GM08714 (cell line): ENCODE measurements at regions not wholly inside any gene's neighbourhood (a gene's known extent, or its start where the extent isn't known, plus 50 kb on each side); places are given as distances from the start of the nearest gene placed in this dataset.

Experiments
- H3K4me3 ChIP-seq: fragments of 200-500 bp; sonication (Bioruptor generic); 2 replicates; pipeline ENCODE4 v1.5.1; 2014; ENCODE audit warnings: mild to moderate bottlenecking, low read length, inconsistent platforms
- ZNF274 ChIP-seq: IDR thresholded peaks from 2 replicates; pipeline ENCODE4 v1.6.1; 2012; ENCODE audit warnings: mild to moderate bottlenecking, low read depth, low read length

DNA sequence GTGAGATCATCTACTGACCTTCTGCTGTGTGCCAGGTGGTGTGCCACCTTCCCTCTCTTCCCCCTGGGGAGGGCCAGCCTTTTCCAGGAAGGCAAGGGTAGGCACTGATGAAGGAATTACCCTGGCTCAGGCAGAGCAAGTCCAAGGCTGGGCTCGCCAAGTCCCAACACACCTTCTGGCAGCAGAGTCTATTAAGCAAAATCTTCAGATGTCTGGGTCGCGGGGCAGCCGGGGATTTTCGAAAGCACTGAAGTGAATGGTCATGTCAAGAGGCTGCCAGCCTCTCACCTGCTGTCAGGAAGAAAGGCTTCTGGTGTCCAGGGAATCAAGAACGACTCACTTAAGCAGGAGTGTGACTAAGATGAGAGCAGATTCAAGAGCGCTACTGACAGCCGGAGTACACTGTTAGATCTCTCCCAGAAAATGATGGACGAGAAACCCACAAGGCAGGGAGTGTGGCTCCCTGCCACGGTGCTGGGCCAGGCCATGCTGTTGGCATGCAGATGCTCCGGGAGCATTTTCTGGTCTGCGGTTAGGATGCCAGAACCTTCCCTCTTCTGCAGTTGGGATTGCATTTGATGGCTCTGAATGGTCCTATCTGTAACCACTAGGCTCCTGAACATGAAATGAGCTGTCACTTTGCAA, 479.8 kb downstream of the SHQ1 start:
- H3K4me3 ChIP-seq: no peak overlapping the region
- no peak for TF ChIP-seq ZNF274

DNA sequence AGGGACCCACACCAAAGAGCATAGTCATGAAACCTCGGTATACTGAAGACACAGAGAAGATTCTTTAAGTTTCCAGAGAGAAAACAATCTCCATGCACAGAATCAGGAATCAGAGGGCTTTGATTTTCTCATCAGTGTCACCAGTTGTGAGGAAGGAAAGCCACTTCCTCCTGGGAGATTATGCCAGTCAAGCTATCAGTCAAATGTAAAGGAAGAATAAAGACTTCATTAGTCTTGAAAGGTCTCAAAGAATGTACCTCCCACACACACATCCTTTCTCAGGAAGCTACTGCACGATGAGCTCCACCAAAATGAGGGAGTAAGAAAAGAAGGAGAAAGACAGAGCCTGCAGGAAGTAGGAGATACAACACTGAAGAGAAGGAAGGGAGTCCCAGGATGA, 486.3 kb downstream of the SHQ1 start:
- no peak for TF ChIP-seq ZNF274

DNA sequence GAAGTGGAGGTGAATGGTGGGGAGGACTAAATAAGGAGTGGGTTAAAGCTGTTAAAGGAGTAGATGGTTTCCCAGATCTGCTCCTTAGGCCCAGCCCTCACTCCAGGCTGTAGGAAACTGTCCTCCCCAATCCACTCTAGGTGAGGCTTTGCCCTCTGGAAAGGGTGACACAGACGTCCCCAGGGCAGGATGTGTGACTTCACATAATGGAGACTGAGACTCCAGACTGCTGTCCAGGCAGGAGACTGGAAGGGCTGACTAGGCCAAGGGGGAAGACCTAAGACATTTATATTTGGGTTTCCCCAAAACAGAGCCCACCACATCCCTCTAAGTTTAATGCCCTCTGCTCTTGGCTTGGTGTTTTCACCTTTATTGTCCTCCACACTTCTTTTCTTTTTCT, 488.5 kb downstream of the SHQ1 start:
- TF ChIP-seq ZNF274: no peak
- H3K4me3 ChIP-seq: no peak overlapping the region

More for the DNA sequence above, 486.3 kb downstream of the SHQ1 start:
- H3K4me3 ChIP-seq: no peak overlapping the region

DNA sequence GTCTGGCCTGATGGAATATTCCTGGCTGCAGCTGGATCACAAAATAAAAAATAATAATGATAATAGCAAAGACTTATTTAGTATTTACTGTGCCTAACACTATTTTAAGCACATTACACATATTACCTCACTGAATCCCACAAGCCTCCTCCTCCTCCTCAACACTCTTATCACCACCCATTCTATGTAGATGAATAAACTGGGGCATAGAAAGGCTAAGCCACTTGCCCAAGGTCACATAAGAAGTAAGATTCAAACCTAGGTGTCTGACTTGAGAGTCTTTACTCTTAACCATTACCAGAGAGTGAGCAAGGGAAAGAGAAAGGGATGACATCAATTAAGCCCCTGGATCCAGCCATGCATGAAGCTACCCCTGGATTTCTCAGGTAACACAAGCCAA, 493.1 kb downstream of the SHQ1 start:
- TF ChIP-seq ZNF274: no peak
- H3K4me3 ChIP-seq: no peak overlapping the region

DNA sequence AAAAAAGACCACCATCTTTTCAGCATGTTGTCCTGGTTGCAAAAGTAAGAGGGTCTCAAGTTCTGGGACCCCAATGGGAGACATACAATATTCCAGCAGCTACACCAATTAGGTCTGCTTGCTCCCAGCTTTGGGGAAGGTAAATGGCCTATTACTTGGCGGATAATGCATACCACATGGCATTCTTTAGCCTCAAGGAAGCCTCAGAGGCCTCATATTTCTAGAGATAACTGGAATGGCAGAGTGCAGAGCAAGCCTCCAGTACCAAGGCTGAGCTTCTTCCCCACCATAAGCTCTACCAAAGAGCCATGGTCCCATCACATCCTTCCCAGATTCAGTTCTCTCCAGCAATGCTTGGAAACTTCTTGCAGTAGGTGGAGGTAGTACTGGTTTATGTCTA, 493.8 kb downstream of the SHQ1 start:
- TF ChIP-seq ZNF274: no peak
- no peak overlapping the region for H3K4me3 ChIP-seq

DNA sequence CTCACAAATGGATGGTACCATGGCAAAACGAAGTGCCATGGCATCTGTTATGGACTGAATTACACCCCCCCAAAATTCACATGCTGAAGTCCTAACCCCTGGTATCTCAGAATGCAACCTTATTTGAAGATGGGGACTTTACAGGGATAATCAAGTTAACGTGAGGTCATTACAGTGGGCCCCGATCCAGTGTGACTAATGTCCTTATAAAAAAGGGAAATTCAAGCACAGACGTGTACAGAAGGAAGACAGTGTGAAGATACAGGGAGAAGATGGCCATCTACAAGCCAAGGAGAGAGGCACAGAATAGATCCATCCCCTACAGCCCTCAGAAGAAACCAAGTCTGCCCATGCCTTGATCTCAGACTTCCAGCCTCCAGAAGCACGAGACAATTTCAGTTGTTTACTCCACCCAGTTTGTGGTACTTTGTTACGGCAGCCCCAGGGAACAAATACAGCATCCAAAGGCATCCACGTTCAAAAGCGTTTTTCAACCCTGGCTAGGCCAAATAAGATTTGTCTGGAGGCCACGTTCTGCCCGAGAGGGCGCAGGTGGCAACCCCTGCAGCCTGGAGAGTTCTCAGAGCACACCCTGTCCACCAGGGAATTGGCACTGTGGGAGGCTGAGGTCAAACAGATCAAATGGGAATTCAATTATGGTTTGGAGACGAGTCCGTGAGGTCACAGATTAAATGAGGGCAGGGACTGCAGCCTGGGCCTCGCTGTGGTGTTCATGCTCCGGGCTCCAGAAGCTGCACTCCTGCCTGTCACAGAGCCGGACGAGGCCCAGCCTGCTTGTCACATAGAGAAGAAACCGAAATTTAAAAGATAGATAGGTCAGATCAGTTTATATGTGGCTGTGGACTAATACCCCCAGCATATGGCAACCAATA, 494.8 kb downstream of the SHQ1 start:
- no peak overlapping the region for H3K4me3 ChIP-seq
- TF ChIP-seq ZNF274: no peak

DNA sequence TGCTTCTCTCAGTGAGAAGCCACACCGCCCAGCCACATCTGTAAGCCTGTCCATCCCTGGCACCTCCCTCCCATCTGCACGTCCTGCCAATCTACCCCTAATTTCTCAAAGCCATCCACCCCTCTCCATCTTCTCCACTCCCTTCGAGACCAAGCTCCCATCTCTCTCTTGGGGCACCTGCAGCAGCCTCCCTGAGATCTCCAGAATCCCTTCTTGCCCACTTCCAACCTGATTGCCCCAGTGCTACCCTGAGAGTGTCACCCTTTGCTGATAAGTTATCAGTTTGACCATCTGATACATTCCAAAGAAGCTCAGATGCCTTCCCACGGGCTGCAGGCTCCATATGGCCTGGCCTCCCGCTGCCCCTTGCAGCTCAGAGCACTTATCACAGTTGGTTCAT, 496.1 kb downstream of the SHQ1 start:
- TF ChIP-seq ZNF274: no peak
- no peak overlapping the region for H3K4me3 ChIP-seq

DNA sequence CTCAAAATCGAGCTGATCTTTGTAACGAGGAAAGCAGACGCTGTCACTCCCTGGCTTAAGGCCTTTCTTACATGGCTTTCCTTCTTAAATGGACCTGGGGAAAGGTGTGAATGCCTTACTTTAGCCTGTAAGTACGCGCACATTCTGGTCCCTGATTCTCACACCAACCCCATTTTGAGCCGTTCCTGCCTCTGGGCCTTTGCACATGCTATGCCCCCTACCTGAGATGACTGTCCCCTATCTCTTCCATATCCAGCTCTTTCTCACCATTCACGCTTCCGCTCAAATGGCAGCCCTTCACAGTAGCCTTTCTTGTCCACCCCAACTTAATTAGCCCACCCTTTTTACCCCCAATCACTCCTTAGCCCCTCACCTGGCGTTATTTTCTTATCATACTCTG, 496.7 kb downstream of the SHQ1 start:
- H3K4me3 ChIP-seq: no peak overlapping the region
- no peak for TF ChIP-seq ZNF274

DNA sequence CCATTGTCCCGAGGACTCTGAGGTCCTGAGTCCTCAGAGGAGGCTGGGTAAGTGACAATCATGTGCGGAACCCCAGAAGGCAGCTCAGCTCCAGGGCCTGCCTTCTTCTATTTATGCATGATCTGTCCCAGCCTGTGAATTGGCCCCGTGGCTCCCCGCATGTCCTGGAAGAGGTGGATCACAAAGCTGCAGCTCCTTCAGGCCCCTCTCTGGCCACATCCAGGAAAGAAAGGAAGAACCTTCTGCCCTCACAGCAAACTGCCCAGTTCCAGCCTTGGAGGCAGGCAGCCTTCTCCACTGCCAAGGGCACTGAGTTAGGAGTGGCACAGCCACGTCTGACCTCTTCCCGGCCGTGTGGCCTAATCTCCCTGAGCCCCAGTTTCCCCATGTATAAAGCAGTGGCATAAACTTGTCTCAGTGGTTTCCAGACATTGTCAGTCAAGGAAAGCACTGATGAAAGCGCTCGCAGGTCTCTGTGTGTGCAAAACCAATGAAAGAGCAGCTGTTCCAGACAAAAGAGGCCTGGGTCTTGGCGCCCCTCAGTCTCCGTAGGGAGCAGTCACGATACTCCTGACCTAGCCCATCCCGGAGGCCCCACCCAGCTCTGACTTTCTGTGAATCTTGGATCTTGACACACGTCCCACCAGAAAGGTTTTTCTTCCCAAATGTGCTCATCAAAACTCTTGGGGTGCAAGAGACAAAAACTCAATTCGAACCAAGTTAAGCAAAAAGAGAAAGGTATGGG, 497.3 kb downstream of the SHQ1 start:
- TF ChIP-seq ZNF274: no peak
- H3K4me3 ChIP-seq: no peak overlapping the region

DNA sequence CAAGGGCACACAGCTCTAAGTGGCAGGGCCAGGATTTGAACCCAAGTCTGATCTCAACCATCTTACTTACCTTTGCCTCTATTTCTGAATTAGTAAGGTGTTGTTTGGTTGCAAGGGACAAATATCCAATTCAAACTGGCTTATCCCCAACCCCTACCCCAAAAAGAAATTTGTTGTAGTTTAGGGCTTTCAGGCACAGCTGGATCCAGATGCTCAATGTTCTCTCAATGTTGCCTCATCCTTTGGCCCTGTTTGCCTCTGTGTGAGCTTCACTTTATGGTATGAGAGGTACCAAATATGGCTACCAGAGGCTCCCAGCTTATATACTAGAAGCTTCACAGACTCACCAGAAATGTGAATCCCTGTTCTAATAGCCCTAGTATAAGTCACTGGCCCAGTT, 499.9 kb downstream of the SHQ1 start:
- H3K4me3 ChIP-seq: no peak overlapping the region
- TF ChIP-seq ZNF274: no peak

DNA sequence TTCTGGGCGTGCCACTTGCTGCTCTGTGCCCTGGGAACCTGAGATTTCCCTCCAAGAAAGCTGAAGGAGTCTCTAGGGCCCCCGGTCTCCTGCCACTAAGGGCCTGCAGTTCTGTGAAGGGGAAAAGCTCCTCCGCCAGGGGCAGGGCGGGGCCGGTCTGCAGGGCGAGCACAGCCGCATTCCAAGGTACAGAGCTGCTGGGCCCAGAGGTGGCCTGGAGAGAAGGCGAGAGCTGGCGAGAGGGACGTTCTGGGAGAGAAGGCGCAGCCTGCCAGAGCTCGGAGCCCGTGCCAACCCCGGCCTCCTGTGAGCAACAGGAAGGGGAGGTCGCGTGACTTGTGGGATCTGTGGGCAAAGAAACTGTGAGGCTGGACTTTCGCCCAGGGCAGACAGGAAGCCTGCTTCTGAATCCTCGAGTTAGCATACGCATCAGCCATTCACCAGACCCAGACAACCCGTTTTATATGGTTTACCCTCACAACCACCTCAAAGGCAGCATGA, 500.4 kb downstream of the SHQ1 start:
- TF ChIP-seq ZNF274: no peak
- H3K4me3 ChIP-seq: no peak overlapping the region

DNA sequence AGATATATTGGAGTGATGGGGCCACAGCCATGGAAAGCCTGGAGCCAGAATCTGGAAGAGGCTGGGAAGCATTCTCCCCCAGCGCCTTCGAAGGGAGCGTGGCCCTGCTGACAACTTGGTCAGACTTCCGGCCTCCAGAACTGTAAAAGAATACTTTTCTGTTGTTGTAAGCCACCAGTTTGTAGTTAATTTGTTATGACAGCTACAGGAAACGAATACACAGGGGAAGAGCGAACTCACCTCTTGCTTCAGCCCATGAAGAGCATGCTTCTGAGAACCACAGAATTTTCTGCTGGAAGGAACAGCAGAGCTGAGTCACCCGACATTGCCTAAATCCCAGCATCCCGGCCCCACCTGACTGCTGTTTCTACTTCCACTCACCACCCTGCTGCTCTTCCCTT, 501.7 kb downstream of the SHQ1 start:
- H3K4me3 ChIP-seq: no peak overlapping the region
- TF ChIP-seq ZNF274: no peak

DNA sequence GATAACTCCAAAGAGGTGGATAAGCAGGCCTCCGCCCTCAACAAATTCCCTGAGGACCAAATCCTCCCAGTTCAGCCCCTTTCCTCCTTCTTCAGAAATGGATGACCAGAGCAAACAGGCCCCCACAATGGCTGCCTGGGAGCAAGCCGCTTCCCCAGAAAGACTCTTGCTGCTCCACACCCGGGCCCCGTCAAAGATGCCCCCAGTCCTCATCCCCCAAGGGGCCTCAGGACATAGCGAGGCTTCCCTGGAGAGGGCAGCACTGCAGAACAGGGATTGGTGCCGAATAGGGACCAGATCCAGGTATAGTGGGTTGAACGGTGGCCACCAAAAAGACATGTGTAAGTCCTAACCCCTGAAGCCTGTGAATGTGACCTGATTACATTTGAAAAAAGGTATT, 502.3 kb downstream of the SHQ1 start:
- H3K4me3 ChIP-seq: no peak overlapping the region

DNA sequence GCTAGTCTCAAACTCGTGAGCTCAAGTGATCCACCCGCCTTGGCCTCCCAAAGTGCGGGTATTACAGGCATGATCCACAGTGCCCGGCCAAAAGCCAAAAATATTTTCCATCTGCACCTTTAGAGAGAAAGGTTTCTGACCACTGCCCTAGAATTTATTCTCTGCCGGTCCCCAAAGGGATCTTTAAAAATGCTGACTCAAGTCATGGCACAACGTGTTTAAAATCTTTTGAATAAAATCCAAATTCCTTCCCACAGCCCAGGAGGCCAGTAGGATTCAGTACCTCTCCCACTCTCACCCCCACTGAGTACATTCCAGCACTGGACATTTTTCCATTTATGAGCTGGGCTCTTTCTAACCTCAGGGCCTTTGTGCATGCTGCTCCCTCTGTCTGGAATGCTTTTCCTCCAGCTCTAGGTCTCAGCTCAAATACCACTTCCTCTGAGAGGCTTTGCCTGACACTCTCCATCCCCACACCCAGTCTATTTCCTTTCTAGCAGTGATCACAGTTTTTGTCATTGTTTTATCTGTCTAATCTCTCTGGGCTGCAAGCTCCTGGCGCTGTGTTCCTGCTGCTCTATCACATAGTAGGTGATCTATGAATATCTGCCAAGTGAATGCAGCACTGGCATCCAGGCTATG, 502.9 kb downstream of the SHQ1 start:
- no peak overlapping the region for H3K4me3 ChIP-seq
- TF ChIP-seq ZNF274: no peak

More for the DNA sequence above, 502.3 kb downstream of the SHQ1 start:
- no peak for TF ChIP-seq ZNF274
